HG03280 (cell line): ENCODE measurements at regions not wholly inside any gene's neighbourhood (a gene's known extent, or its start where the extent isn't known, plus 50 kb on each side); places are given as distances from the start of the nearest gene placed in this dataset.

ENCODE experiments used
- ATAC-seq: cut with Tn5 transposase; IDR thresholded peaks from one replicate; pipeline ENCODE4 v1.9.1; 2021; ENCODE audit warnings: mild to moderate bottlenecking, moderate library complexity; ENCODE audit not compliant: unreplicated experiment

DNA sequence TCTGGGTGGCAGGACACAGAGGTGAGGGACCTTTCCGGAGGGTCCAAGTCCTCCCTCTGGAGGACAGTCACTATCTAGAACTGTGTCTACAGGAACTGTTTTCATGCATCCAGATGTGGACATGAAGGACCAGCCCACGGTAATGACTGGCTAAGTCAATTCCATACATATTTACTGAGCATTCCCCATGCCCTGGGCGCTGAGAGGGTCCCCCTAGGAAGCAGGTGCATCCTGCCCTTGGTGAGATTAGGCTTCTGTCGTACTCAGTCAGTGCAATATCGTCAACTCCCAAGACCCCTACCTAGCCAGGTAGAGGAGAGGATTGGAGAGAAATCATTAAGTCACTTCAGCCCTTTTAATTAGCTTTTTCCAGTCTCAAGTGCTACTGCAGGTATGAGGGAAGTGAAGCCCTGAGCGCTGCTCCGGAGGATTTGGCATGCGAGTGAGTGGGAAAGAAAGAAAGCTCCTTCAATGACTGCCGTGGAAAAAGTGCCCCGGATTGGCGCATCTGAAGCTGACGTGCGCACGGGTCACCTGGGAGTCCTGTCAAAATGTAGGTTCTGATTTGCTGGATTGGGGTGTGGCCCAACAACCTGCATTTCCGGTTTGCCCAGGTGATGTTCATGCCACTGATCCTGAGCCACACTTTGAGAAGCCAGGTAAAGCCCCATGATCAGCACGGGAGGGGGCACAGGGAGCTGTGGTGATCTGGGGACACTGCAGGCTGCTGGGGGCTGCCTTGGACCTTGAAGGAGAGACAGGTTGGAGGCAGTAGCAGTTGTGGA lies 367.4 kb upstream of the TNRC6C start:
- ATAC-seq, result no peak

DNA sequence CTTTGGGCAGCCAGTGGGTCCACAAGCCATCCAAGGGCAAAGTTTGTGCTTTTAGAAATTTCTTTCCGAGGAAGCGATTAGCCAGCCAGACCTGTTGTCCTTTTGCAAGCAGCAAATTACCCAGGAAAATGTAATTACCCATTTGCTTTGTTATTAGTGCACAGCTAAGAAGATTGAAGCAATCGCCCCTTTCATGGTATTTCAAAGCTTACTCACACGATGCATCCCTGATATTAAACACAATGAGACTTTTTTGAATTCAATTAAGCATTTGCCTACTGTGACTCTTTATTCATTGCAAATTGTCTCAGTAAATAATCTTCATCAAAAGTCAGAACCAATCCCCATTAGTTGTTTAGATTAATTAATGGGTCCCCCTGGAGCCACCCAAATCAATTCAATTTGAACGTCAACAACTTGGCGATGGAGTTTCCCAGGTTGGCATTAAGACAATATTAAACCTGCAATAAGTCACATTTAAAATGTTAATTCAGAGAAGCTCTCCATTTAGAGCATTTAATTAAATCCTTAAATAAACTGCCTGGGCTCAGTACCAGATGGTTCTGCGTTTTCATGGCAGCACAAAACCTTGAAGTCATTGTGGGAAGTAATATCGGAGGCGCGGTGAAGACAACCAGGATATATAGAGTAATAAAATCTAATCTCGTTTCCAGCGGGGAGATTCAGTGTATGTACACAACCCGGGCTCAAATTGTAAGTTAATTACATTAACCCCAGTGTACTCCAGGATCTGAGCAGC lies 366.2 kb upstream of the TNRC6C start:
- no peak for ATAC-seq

DNA sequence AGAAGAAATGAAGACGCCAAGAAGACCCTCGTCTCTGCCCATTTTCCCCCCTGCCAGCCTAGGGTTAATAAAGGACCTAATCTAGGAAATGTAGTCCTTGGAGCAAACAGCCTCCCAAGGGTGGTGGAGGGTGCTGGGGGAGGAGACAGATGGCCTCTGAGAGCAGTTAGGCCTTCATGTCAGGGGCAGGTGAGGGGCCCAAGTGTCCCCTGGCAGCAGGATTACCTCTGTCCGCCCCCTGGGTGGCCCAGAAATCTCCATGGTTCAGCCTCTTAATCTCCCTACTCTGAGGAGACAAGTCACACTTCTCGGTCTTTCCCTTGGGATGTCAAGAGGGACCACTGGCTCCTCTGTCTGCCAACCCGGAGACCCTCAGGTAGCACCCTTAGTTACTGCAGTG lies 365.4 kb upstream of the TNRC6C start:
- ATAC-seq, result no peak

GRCh38 chr17:77594416-77595209 lies 363.9 kb upstream of the TNRC6C start:
- no peak for ATAC-seq

GRCh38 chr17:77596491-77597417 lies 361.7 kb upstream of the TNRC6C start:
- no peak for ATAC-seq

GRCh38 chr17:77597418-77598240 lies 360.9 kb upstream of the TNRC6C start:
- no peak for ATAC-seq

GRCh38 chr17:77598241-77598620 lies 360.3 kb upstream of the TNRC6C start:
- no peak for ATAC-seq

DNA sequence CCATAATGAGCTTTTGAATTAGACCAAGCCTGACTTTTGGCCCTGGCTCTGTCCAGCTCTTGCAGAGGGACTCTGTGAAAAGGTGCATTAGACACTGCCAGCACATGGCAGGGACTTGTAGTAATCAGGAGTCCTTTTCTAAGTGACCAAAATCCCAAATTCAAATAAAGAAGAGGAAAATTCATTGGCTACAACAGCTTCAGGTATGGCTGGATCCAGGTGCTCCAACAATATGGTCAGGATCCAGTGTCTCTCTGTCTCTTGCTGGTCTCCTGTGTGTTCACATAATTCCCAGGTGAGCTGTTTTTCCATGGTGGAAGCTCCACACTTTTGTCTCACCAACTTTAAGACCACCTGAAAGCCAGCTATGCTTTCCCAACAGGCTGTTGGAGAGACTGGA lies 358.8 kb upstream of the TNRC6C start:
- no peak for ATAC-seq

GRCh38 chr17:77600346-77600745 lies 358.2 kb upstream of the TNRC6C start:
- no peak for ATAC-seq

DNA sequence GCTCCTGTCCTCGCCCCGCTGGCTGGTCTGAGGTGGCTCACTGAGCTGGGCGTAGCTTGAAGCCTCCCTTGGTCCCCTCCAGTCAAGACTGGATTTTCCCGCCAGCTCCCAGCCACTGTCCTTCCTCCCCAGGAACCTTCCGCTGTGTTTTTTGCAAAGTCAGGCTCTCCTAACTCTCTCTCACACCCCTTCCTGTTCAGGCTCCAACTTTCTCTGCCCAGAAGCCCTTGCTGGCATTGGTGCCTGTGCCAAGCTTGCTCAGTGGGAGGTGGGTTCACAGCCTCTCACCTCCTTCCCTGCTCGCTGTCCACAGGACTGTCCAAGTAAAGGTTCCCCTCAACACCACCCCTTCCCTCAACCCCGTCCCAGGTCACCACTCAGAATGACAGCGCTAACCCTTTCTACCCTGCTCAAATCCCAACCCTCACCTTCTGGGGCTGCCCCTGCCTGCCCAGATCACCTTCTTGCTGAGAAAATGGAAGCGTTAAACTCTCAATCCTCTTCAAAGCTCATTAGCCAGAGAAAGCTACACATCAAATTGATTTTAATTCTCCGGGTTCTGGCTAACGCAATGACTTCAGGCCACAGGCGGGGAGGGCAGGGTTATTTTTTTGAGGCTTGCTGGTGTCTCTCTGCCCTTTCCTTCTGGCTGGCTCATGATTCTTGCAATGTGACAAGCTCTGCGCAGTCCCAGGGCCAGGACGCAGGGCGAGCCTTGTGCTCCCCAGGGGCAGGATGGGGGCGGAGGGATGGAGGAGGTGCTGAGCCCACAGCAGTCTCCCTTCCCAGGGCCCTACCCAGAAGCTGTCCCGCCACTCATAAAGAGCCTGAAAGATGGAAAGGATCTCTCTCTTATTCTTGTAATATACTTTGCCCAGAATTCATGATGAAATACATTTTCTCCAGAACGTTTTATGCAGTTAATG lies 357.2 kb upstream of the TNRC6C start:
- no peak for ATAC-seq

DNA sequence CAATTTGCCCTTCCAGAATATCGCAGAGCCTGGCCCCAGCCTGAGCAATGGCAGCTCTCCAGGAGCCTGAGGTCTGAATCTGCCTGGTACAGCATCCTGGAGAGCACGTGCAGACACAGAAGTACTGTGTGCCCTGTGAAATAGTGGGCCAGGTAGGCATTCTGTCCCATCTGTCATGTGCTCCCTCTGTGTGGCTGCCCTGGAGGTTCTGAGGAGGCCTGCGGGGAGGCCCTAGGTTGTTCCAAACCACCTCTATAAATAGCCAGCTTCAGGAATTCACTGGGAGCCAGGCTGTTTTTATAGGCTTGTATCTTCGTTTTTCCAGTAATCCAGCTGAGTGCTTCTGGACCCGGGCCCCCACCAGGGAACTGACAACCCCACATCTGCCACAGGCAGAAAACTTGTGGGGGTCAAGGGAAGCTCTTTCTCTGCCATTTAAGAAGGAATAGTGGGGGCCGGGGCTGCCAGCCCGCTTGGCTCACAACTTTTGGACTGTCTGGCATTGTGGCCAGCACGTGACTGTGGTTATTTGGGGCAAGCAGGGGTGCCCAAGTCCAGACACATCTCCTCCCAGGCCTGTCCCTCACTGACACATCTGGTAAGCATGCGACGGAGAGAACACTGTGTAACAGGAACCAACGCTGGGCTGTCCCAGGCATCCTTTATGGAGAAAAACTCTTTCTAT lies 356.3 kb upstream of the TNRC6C start:
- ATAC-seq, result no peak

DNA sequence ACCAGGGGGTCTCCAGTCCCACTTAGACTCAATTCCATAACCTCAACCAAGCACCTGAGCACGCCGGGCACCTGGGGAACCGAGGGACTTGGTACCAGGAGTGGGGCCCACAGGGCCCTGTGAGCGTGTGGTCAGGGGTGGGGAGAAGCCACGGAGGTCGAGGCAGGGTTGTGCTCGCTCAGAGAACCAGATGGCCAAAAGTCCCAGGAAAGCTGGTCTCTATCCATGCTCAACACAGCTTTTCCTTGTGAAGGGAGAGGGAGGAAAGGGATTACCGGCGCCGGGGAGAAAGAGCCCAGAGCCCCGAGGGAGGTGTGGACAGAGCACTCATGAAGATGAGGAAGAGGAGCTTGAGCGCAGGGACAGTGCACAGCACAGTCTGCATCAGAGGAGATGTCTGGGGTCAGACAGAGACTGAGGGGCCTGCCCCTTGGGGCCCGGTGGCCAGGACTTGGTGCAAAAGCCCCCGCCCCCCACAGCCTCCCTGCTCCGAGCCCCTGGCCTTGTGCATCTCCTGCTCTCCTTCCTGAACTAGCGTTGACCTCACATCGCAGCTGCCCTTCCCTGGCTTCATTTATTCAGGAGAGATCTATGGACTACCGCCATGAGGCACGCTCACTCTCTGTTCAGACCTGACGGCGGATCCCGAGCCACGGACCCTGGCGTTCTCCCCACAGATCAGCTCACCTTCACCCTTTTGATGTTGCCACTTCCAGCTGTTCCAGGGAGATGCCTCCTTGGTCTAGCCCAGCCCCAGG lies 355.4 kb upstream of the TNRC6C start:
- no peak for ATAC-seq

GRCh38 chr17:77604301-77604972 lies 354.1 kb upstream of the TNRC6C start:
- ATAC-seq, result no peak

- no peak for ATAC-seq
These were observed 353.6 kb upstream of the TNRC6C start for GRCh38 chr17:77604973-77605313.

DNA sequence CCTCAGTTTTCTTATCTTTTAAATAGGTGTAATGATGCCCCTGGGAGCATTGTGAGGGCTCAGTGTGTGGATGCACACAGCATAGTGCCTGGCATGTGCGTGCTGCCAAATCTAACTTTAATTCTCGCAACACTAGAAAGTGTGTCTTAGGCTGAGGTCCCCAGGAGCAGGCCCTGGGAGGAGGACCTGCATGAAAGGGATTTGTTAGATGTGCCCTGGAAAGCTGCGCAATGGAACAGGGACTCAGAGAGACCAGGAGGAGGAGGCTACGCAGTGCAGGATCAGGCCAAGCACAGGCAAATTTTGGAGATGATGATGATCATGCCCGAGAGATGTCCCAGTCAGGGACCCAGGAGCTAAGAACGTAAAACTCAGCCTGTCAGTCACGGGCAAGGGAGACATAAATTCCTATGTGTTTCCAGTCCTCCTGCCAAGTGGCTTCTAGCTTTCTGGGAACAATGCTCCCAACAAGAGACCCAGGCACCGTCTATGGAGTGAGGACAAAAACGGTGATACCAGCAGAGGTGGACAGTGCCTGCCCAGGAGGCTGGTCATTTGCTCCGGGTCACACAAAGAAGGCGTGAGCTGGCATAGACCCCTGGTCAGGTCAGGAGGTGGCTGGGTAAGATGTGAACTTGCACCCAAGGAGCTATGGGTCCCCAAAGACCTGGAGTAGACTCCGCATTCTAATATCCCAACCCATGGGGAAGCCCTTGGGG lies 352.2 kb upstream of the TNRC6C start:
- ATAC-seq, result no peak

- no peak for ATAC-seq
These were observed 351.7 kb upstream of the TNRC6C start for GRCh38 chr17:77606865-77607210.
